Glomerular visceral epithelial cell (primary cell): ENCODE measurements at regions not wholly inside any gene's neighbourhood (a gene's known extent, or its start where the extent isn't known, plus 50 kb on each side); places are given as distances from the start of the nearest gene placed in this dataset.
A peak's percentile ranks its signal among the peaks of the same experiment; 100 is the strongest.
"Not testable (repeated sequence)": the region's sequence is repeated elsewhere in the genome, so short reads cannot be mapped to it uniquely, and the experiment has no call there.

Experiments used
- DNase-seq: peaks from one replicate; pipeline ENCODE4 v3.0.0-alpha.2; 2016; ENCODE audit errors: extremely low spot score

DNA sequence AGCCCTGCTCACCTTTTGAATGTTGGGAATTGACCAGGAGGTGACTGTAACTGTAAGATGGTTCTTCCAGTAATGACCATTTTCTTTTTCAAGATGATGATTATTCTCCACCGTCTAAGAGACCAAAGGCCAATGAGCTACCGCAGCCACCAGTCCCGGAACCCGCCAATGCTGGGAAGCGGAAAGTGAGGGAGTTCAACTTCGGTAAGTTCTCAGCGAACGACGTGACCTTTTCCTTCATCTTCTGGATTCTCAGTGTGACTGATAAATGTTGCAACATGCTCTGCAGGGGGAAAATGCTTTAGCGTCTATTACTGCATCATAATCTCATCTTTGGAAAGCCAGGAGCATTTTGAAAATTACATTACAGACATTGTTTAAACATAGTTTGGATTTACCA is 89.5 kb upstream of the SPDYE9 start:
- DNase-seq: not testable (repeated sequence)

DNA sequence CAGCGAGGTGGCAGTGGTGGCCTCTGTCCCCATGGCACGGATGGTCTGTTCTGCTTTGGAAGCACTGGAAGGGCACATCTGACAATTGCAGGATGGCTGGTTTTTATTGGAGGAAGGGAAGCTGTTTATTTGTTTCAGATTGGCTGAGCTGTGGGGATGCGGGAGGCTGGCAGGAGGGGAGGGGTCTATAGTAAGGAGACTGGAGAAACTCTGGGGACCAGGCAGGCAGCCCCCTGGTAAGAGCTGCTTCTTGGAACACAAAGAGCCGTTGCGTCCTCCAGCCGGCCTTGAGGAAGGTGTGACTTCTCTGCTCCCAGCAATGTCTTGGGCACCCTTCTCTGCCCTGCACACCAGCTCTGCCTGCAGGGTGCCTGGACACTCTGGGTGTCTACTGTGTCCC is 85.1 kb upstream of the SPDYE9 start:
- not testable (repeated sequence) for DNase-seq

DNA sequence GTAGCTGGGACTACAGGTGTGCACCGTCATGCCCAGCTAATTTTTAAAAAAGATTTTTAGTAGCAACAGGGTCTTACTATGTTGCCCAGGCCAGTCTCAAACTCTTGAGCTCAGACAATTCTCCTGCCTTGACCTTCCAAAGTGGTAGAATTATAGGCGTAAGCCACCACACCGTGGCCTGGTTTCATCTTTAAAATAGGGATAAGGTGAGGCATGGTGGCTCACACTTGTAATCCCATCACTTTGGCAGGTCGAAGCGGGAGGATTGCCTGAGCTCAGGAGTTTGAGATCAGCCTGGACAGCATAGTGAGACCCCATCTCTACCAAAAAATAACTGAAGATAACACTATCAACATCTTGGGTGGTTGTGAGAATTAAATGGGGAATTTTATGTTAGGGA is 84.6 kb upstream of the SPDYE9 start:
- DNase-seq: not testable (repeated sequence)

GRCh38 chr7:73166152-73166551 is 80.3 kb upstream of the SPDYE9 start:
- not testable (repeated sequence) for DNase-seq

DNA sequence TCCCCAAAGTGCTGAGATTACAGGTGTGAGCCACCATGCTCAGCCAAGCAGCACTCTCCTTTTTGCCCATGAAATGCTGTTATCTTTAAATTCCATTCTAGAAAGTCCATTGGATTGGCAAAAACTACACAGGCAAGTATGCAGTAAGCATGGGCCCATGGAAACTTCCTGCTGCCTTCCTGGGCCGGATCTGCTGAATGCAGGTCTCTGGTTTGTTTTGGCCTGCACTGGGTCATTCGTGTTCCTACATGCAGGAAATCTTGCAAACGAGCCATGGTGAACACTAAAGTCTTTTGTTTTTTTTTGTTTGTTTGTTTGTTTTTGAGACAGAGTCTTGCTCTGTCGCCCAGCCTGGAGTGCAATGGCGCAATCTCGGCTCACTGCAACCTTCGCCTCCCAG is 76.8 kb upstream of the SPDYE9 start:
- DNase-seq: not testable (repeated sequence)

DNA sequence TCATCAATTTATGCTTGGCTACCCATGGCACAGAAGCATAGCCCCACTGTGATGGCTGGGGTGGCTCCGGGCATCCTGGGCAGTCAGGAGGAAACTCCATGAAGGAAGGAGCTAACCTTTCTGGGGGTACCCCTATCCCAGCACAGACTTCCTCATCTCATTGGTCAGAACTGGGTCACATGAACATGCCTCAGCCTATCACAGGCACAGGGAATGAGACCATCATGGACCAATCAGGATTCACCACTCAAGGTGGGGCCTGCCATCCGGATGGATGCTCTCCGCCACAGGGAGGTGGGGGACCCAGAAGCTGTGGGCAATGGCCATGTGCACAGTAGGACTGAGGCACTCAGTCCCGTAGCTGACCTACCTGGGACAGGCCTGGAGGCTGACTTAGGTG is 75.9 kb upstream of the SPDYE9 start:
- not testable (repeated sequence) for DNase-seq

- not testable (repeated sequence) for DNase-seq
Observed at GRCh38 chr7:73157169-73157661, 71.4 kb upstream of the SPDYE9 start.

DNA sequence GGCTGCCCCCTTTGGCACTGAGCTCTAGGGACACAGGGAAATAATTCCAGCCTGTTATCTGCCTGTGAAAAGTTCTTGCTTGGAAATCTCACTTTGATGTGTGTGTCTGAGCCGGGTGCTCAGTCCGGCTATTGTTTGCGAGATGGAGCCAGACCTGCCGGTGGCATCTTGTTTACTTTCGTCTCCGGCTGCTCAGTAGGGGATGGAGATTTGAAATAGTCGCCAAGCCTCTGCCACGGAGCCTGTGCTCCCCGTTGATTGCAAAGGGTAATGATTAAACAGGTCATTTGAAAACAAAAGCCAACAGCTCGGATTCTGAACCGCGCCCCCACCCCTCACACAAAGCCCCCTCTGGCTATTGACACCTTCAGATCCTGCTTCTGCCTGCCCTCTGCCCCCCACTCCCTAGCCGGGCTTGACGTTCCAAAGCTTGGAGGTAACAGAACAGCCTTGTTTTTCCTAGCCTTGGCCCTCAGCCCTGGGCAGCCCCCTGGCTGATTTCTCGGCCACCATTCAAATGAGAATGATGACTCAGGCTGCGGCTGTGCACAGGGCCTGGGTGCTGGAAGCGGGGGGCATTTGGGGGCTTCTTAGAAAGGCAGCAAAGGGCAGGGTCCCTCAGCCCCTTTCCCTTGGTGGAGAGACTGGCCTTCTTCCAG is 70.8 kb upstream of the SPDYE9 start:
- DNase-seq: not testable (repeated sequence)

- DNase-seq: peak; percentile 60
Observed at GRCh38 chr7:73154586-73155038, 68.8 kb upstream of the SPDYE9 start.

GRCh38 chr7:73153921-73154585 is 68.2 kb upstream of the SPDYE9 start:
- DNase-seq: not testable (repeated sequence)

DNA sequence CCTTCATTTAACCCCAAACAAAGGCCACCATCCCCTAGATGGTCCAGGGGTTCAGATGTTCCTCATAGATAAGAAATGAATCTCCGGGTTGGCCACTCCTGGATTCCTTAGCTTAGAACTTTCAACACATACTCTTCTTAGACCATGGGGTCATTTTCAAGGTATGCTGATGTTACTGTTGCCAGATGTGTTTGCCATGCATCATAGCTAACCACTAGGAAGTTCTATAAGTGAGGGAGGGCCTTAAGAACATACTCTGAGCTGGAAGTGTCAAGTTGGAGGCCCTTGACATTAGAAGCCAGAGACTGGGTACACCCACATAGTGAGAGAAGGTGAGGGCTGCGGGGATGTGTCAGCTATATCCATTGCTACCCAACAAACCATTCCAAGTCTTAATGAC is 62.7 kb upstream of the SPDYE9 start:
- DNase-seq: not testable (repeated sequence)

DNA sequence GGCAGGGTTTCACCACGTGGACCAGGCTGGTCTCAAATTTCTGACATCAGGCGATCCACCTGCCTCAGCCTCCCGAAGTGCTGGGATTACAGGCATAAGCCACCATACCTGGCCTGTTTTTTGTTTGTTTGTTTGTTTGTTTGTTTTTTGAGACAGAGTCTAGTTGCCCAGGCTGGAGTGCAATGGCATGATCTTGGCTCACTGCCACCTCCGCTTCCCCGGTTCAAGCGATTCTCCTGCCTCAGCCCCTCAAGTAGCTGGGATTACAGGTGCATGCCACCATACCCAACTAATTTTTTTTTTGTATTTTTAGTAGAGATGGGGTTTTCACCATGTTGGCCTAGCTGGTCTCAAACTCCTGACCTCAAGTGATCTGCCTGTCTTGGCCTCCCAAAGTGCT is 61.8 kb upstream of the SPDYE9 start:
- not testable (repeated sequence) for DNase-seq

GRCh38 chr7:73143993-73144392 is 58.2 kb upstream of the SPDYE9 start:
- DNase-seq: not testable (repeated sequence)

DNA sequence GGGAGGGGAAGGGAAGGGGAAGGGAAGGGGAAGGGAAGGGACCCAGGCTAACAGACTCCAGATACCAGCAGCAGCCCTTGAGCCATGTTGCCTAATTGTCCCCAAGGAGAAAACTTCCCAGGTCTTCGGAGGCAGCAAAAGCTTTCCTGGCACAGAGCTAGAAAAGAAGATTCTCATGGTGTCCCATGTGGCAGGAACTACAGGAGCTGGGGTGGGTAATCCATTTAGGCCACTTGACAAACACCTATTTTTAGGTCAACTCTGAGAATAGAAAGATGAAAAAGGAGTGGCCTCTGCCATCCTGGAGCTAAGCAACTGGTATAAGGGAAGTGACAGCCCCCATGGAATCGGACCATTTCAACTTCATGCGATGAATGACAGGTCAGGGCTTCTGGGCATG is 52.1 kb upstream of the SPDYE9 start:
- DNase-seq: not testable (repeated sequence)
